ENCODE measurements at regions not wholly inside any gene's neighbourhood (a gene's known extent, or its start where the extent isn't known, plus 50 kb on each side); places are given as distances from the start of the nearest gene placed in this dataset.

GRCh38 chr5:128665747-128666355 lies 127.8 kb upstream of the FBN2 start:
- no peak for DNase-seq (ENCODE audit: low read depth in 2 of 3, low spot score in 2 of 3)

GRCh38 chr5:128667152-128667551 lies 129.1 kb upstream of the FBN2 start:
- no peak for DNase-seq (ENCODE audit: low read depth in 2 of 3, low spot score in 2 of 3)

- no peak for DNase-seq (ENCODE audit: low read depth in 2 of 3, low spot score in 2 of 3)
Observed at GRCh38 chr5:128667751-128668150, 129.7 kb upstream of the FBN2 start.

GRCh38 chr5:128668921-128669320 lies 130.9 kb upstream of the FBN2 start:
- DNase-seq (ENCODE audit: low read depth in 2 of 3, low spot score in 2 of 3), result no peak

- no peak for DNase-seq (ENCODE audit: low read depth in 2 of 3, low spot score in 2 of 3)
Observed at GRCh38 chr5:128669803-128670202, 131.8 kb upstream of the FBN2 start.

- no peak for DNase-seq (ENCODE audit: low read depth in 2 of 3, low spot score in 2 of 3)
Observed at GRCh38 chr5:128671943-128672342, 133.9 kb upstream of the FBN2 start.

GRCh38 chr5:128673000-128673399 lies 135.0 kb upstream of the FBN2 start:
- no peak for DNase-seq (ENCODE audit: low read depth in 2 of 3, low spot score in 2 of 3)

GRCh38 chr5:128673411-128673957 lies 135.4 kb upstream of the FBN2 start:
- no peak for DNase-seq (ENCODE audit: low read depth in 2 of 3, low spot score in 2 of 3)

- no peak for DNase-seq (ENCODE audit: low read depth in 2 of 3, low spot score in 2 of 3)
Observed at GRCh38 chr5:128673970-128674369, 135.9 kb upstream of the FBN2 start.

- peak in 2 of 3 donors; percentile 10 to 54 for DNase-seq (ENCODE audit: low read depth in 2 of 3, low spot score in 2 of 3)
Observed at GRCh38 chr5:128674837-128675446, 136.9 kb upstream of the FBN2 start.

GRCh38 chr5:128681096-128681495 lies 143.1 kb upstream of the FBN2 start:
- DNase-seq (ENCODE audit: low read depth in 2 of 3, low spot score in 2 of 3), result no peak

- no peak for DNase-seq (ENCODE audit: low read depth in 2 of 3, low spot score in 2 of 3)
Observed at GRCh38 chr5:128681764-128682592, 143.9 kb upstream of the FBN2 start.

- DNase-seq (ENCODE audit: low read depth in 2 of 3, low spot score in 2 of 3), result no peak
Observed at GRCh38 chr5:128682669-128683068, 144.6 kb upstream of the FBN2 start.

- DNase-seq (ENCODE audit: low read depth in 2 of 3, low spot score in 2 of 3), result no peak
Observed at GRCh38 chr5:128684961-128685360, 146.9 kb upstream of the FBN2 start.

- DNase-seq (ENCODE audit: low read depth in 2 of 3, low spot score in 2 of 3), result no peak
Observed at GRCh38 chr5:128687930-128688329, 149.9 kb upstream of the FBN2 start.

GRCh38 chr5:128693764-128694163 lies 155.7 kb upstream of the FBN2 start:
- DNase-seq (ENCODE audit: low read depth in 2 of 3, low spot score in 2 of 3), result no peak

GRCh38 chr5:128695791-128696530 lies 157.9 kb upstream of the FBN2 start:
- no peak for DNase-seq (ENCODE audit: low read depth in 2 of 3, low spot score in 2 of 3)

- no peak for DNase-seq (ENCODE audit: low read depth in 2 of 3, low spot score in 2 of 3)
Observed at GRCh38 chr5:128701301-128701700, 163.3 kb upstream of the FBN2 start.

GRCh38 chr5:128703322-128703721 lies 165.3 kb upstream of the FBN2 start:
- no peak for DNase-seq (ENCODE audit: low read depth in 2 of 3, low spot score in 2 of 3)

- DNase-seq (ENCODE audit: low read depth in 2 of 3, low spot score in 2 of 3), result no peak
Observed at GRCh38 chr5:128706269-128706668, 168.2 kb upstream of the FBN2 start.

- no peak for DNase-seq (ENCODE audit: low read depth in 2 of 3, low spot score in 2 of 3)
Observed at GRCh38 chr5:128708841-128709240, 170.8 kb upstream of the FBN2 start.

Data from hematopoietic multipotent progenitor cell (in vitro differentiated cells).